ENCODE measurements at regions not wholly inside any gene's neighbourhood (a gene's known extent, or its start where the extent isn't known, plus 50 kb on each side); places are given as distances from the start of the nearest gene placed in this dataset.

GRCh38 chr15:94535298-94536048, 304.1 kb downstream of the MCTP2 start:
- DNase-seq, result no peak

- DNase-seq, result no peak
Measured at GRCh38 chr15:94536549-94536948, 305.2 kb downstream of the MCTP2 start.

GRCh38 chr15:94538280-94538679, 306.9 kb downstream of the MCTP2 start:
- no peak for DNase-seq

- DNase-seq, result no peak
Measured at GRCh38 chr15:94542391-94542790, 311.0 kb downstream of the MCTP2 start.

- DNase-seq, result no peak
Measured at GRCh38 chr15:94546808-94547207, 315.4 kb downstream of the MCTP2 start.

- no peak for DNase-seq
Measured at GRCh38 chr15:94547711-94548110, 316.4 kb downstream of the MCTP2 start.

GRCh38 chr15:94555841-94556519, 324.6 kb downstream of the MCTP2 start:
- DNase-seq, result no peak

GRCh38 chr15:94561036-94561689, 329.8 kb downstream of the MCTP2 start:
- no peak for DNase-seq

- no peak for DNase-seq
Measured at GRCh38 chr15:94563456-94563855, 332.1 kb downstream of the MCTP2 start.

GRCh38 chr15:94576889-94577533, 345.6 kb downstream of the MCTP2 start:
- DNase-seq, result peak in 1 of 2 experiments; percentile 6

GRCh38 chr15:94579286-94579685, 347.9 kb downstream of the MCTP2 start:
- DNase-seq, result no peak

GRCh38 chr15:94580211-94580885, 349.0 kb downstream of the MCTP2 start:
- no peak for DNase-seq

GRCh38 chr15:94582368-94582767, 351.0 kb downstream of the MCTP2 start:
- DNase-seq, result peak in 1 of 2 experiments; percentile 11

- DNase-seq, result no peak
Measured at GRCh38 chr15:94584833-94585244, 353.5 kb downstream of the MCTP2 start.

GRCh38 chr15:94586099-94586498, 354.7 kb downstream of the MCTP2 start:
- no peak for DNase-seq

- no peak for DNase-seq
Measured at GRCh38 chr15:94587113-94587512, 355.8 kb downstream of the MCTP2 start.

- DNase-seq, result no peak
Measured at GRCh38 chr15:94588993-94589392, 357.6 kb downstream of the MCTP2 start.

GRCh38 chr15:94592495-94592894, 361.1 kb downstream of the MCTP2 start:
- no peak for DNase-seq

- no peak for DNase-seq
Measured at GRCh38 chr15:94596707-94597106, 365.3 kb downstream of the MCTP2 start.

GRCh38 chr15:94600505-94600904, 369.1 kb downstream of the MCTP2 start:
- no peak for DNase-seq

- no peak for DNase-seq
Measured at GRCh38 chr15:94602754-94603470, 371.6 kb downstream of the MCTP2 start.

- DNase-seq, result no peak
Measured at GRCh38 chr15:94606286-94606685, 374.9 kb downstream of the MCTP2 start.
